ENCODE measurements at regions not wholly inside any gene's neighbourhood (a gene's known extent, or its start where the extent isn't known, plus 50 kb on each side); places are given as distances from the start of the nearest gene placed in this dataset.

GRCh38 chr2:236799391-236800026, 229.9 kb downstream of the ACKR3 start:
- DNase-seq (ENCODE audit: low read depth): no peak

GRCh38 chr2:236802862-236803261, 233.2 kb downstream of the ACKR3 start:
- DNase-seq (ENCODE audit: low read depth): no peak

DNA sequence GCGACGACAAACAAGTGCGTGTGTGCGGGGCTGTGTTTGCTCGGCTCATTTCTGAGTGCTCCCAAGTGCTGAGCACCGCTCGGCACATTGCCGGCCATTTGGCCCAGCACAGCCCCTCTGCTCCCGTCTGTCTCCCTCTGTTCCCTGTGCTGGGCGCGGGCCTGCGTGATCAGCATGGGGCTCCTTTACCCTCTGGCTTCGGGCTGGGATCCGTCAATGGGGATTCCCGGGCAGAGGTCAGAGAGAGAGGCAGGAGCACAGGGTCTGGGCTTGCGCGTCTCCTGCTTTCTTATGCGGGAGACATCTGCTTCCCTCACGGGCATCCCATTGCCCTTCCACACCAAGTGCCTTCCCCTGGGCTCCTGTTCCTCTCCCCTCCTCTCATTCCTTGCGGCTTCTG, 234.0 kb downstream of the ACKR3 start:
- DNase-seq (ENCODE audit: low read depth): no peak

DNA sequence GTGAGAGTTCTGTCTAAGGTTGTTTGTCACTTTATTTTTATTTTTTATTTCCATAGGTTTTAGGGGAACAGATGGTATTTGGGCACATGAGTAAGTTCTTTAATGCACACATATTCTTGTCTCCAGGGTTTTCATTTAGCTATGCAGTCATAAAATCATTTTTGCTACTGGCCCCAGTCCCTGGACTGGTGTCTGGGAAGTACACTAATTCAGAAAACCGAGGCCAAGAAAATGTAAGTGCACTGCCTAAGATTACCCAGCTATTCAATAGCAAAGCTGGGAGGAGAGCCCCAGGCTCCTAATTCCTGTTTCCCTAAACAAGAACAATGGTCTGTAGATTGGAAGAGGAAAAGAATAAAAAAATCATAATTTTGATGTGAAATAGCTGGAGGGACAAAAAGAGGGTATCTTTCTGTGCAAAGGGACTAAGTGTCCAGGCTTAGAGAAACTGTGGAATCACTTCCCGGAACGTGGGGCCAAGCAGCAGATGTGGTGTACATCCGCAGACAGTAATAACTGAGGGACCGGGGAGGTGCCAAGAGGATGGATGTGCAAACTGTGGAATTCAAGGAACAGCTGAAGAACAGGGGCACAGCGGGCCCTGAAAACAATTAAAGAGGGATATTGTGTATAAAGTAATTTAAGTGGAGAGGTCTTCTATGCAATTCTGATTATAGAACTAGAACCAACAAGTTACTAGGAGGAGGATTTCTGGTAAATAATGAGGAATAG, 236.3 kb downstream of the ACKR3 start:
- no peak for DNase-seq (ENCODE audit: low read depth)

- no peak for DNase-seq (ENCODE audit: low read depth)
Observed at GRCh38 chr2:236809716-236810115, 240.1 kb downstream of the ACKR3 start.

DNA sequence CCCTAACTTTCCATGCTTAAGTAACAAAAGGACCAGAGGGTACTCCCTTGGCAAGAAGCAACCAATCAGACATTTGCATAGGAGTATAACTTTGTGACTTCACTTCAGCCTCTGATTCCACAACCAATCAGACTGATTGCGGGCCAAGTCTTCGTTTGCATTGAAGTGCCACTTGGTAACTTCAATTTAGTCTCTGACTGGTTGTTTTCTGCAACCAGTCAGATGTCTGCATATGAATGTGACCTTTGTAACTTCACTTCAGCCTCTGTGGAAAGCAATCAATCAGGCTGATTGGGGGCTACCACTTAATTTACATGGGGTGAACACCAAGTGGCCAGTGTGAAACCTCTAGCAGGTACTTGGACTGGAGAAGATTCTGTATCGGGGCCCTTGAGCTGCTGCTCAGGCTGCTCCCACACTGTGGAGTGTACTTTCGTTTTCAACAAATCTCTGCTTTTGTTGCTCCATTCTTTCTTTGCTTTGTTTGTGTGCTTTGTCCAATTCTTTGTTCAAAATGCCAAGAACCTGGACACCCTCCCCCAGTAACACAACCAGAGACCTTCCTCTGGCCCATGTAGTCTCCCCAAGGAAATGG, 241.5 kb downstream of the ACKR3 start:
- no peak for DNase-seq (ENCODE audit: low read depth)

GRCh38 chr2:236813766-236814165, 244.1 kb downstream of the ACKR3 start:
- DNase-seq (ENCODE audit: low read depth): no peak

DNA sequence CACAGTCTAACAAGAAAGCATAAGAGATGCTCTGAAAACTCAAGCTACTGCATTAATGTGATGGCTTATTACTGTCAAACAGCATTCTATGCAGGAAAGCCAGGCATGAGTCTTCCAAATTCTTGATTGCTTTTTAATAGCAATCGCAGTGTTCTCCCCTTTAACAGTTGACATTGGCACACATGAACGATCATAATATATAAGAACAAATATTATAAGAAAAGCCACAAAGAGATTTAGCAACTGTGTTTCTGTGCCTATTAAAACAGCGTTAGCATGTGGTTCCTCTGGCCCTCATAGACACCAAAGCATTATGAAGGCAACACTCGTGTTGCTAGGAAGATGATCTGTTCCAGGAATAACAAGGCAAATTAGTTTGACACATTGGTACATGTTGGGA, 245.0 kb downstream of the ACKR3 start:
- no peak for DNase-seq (ENCODE audit: low read depth)

- DNase-seq (ENCODE audit: low read depth): no peak
Observed at GRCh38 chr2:236815746-236816145, 246.1 kb downstream of the ACKR3 start.

DNA sequence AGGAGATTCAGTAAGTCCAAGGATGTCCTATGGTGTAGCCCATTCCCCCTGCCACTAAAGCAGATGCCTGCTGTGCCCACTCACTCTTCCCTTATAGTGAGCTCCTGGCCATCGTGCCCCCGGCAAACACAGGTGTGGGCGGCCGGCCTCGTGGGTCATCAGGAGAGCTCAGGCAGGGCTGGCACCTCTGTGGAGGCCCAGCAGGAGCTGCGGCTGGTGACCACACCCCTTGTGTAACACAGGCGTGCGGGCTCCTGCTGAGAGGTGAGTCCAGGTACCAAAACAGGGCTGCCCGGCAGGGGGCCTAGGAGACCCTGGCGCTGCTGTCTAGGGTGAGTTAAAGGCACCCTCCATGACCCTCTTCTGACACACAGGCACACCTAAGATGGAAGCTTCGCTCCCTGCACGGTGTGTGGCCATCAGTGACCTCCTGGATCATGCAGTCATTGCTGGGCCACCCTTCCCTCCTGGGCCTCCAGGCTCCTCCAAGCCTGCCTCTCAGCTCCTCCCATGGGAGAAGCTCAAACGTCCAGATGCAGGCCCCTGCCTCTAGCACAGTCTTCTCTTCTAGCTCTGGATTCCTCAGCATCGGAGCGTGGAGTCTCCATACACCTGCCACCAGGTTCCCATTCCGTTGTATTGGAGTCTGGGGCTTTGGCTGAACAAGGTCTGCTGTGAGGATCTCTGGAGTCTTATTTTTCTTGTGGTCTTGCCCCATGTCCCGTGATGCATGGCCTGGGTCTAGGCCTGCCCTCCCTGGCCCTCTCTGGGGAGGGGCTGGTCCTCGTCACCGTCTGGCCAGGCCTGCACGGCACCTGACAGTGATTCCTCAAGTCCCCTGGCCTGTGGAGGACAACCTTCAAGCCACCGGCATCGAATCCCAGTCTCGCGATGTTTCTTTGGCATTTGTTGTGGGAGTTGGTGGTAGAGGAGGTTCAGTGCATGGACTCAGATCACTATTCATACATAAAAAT, 246.9 kb downstream of the ACKR3 start:
- DNase-seq (ENCODE audit: low read depth): no peak

DNA sequence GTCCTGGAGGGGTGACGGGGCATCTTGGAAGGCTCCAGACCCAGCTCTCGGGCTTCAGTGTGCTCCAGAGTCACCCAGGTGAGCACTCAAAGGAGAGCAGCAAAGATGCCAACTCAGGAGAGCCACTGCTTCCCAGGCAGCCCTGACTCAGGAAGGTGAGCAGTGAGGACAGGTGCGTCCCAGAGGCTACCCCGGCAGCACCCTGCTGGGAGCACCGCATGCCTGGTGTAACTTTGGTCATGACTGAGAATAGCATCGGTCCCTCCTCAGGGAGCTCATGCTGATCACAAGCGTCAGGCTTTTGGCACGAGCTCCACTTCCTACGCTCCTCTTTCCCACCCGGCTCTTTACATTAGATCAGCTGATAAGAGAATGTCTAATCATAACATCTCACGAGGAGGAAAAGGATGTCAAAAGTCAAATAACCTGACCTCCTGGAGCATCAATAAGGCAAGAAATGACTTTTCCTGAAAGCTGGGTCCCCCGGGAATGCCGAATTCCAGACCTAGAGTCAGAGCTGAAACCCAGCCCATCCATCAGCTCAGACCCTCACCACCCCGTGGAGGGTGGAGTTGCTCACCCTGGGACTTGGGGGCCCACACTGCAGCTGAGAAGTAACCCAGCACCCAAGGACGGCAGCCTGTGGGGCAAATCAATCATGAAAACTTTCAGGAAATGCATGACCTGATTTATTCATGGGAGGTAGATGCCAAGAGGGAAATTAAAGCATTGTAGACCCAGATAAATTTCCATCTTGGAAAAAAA, 248.8 kb downstream of the ACKR3 start:
- no peak for DNase-seq (ENCODE audit: low read depth)

- DNase-seq (ENCODE audit: low read depth): no peak
Observed at GRCh38 chr2:236819275-236820002, 249.8 kb downstream of the ACKR3 start.

- no peak for DNase-seq (ENCODE audit: low read depth)
Observed at GRCh38 chr2:236820763-236821344, 251.2 kb downstream of the ACKR3 start.

DNA sequence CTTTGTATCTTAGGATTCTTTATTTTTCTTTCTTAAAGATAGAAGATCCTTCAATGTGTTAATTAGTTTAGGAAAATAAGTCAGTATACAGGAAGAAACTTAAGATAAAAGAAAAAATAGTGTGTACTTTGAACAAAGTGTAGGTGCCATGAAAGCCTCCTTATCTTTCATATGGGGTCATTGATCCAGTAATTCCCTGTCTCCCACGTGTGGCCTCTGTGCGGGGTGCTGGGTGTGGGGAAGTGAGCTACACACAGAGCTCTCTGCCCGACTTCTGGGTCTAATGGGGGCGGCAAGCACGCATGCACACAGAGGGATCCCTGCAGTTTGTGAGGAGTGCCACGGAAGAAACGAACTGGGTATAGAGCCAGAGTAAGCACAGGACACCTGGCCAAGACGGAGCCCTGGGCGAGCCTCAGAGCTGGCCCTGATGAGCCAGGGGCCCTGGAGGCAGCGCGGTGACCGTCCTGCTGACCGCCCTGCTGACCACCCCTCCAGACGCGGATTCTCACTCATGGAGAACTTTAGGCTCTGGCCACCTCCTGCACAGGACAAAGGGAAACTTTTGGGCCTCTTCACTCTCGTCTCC, 253.5 kb downstream of the ACKR3 start:
- no peak for DNase-seq (ENCODE audit: low read depth)

DNA sequence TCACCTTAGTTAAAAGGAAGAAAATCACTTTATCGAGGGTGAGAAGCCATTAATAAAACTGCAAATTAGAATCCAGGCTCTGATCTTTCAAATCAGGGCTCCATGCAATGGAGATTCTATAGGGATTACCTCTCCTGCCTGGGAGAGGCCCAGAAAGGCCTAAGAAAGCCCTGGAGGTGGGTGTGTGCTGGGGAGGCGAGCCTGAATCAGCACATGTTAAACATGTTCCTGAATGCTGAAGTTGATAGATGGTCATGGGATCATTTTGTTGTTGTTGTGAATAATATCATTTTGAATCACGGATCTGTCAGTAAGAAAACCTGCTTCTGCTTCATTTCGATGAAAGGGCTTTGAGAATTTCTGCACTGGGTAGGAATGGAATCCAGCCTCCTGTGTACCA, 254.3 kb downstream of the ACKR3 start:
- no peak for DNase-seq (ENCODE audit: low read depth)

- no peak for DNase-seq (ENCODE audit: low read depth)
Observed at GRCh38 chr2:236824836-236825235, 255.2 kb downstream of the ACKR3 start.

DNA sequence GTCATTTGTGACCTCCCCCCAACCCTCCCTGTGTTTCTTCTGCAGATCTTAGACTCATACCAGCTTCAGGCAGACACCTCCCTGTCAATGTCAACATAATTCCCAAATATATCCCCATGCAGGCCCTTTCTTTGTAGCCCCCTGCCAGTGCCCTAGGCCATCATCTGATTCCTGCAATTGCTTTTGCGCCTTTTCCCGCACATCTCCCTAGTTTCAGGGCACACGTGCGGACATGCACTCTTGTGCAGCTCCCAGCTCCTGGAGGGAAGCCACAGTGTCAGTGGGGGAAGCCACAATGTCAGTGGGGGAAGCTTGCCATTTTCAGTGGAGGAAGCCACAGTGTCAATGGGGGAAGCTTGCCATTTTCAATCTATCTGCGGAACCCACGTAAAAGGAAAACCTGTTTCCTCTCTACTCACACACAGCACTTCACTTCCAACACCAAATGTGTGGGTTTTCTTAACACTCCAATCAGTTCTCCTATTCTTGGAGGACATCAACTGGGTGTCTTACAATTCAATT, 256.4 kb downstream of the ACKR3 start:
- no peak for DNase-seq (ENCODE audit: low read depth)

GRCh38 chr2:236826606-236827156, 257.1 kb downstream of the ACKR3 start:
- no peak for DNase-seq (ENCODE audit: low read depth)

- no peak for DNase-seq (ENCODE audit: low read depth)
Observed at GRCh38 chr2:236827997-236828396, 257.7 kb upstream of the COPS8 start.

DNA sequence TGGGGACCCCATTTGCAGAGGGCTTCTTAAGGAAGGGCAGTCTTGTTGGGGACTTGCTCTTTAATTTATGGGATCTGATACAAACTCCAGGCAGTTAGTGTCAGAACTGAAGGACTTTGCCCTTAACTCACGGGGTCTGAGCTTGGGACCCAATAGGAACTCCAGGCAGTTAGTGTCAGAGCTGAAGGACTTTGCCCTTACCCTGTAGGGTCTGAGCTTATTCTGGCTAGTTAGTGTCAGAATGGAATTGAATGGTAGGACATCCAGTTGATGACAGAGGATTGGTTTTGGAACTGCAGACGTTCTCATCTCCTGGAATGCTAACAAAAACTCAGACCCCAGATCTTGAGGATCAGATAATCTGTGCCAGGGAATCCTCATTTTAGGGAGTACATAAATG, 256.9 kb upstream of the COPS8 start:
- DNase-seq (ENCODE audit: low read depth): no peak
